Kidney (tissue), 13 donors: ENCODE measurements at regions not wholly inside any gene's neighbourhood (a gene's known extent, or its start where the extent isn't known, plus 50 kb on each side); places are given as distances from the start of the nearest gene placed in this dataset.

ENCODE experiments used
- DNase-seq, 5 donors: peaks; one replicate each; pipeline ENCODE4 v3.0.0-alpha.2; 2013 to 2020
- FAIRE-seq: peaks from 2 replicates; lab custom pipeline; 2012; peaks lifted over from hg19 to GRCh38; lab: Jason Lieb, UNC
- H3K27ac ChIP-seq, 2 donors: one replicate each; pipeline ENCODE4 v1.7.0; 2013; ENCODE audit warnings: low read depth in 2 of 2, low read length in 2 of 2, inconsistent platforms in 1 of 2
- H3K27me3 ChIP-seq: one replicate; pipeline ENCODE4 v1.7.1; 2013; ENCODE audit warnings: low read length, inconsistent platforms; ENCODE audit not compliant: control insufficient read depth, insufficient read depth
- H3K36me3 ChIP-seq, 3 donors: one replicate each; pipeline versions ENCODE4 v1.7.0 to v1.7.1; 2013; ENCODE audit warnings: low read length in 3 of 3, control low read depth in 1 of 3, inconsistent platforms in 1 of 3; ENCODE audit not compliant: insufficient read depth in 3 of 3, control insufficient read depth in 2 of 3
- H3K4me1 ChIP-seq, 3 donors: one replicate each; pipeline versions ENCODE4 v1.7.0 to v1.7.1; 2013; ENCODE audit warnings: low read length in 3 of 3, inconsistent platforms in 1 of 3, low read depth in 1 of 3; ENCODE audit not compliant: control insufficient read depth in 2 of 3, insufficient read depth in 2 of 3
- H3K4me3 ChIP-seq, 3 donors: one replicate each; pipeline versions ENCODE4 v1.7.0 to v1.8.1; 2013; ENCODE audit warnings: low read length in 3 of 3, control low read depth in 1 of 3, inconsistent platforms in 1 of 3
- H3K9ac ChIP-seq, 3 donors: one replicate each; pipeline versions ENCODE4 v1.7.0 to v1.7.1; 2013; ENCODE audit warnings: low read length in 3 of 3, control low read depth in 1 of 3, inconsistent platforms in 1 of 3
- H3K9me3 ChIP-seq, 3 donors: one replicate each; pipeline versions ENCODE4 v1.7.0 to v1.7.1; 2013; ENCODE audit warnings: low read length in 3 of 3, control low read depth in 1 of 3, inconsistent platforms in 1 of 3; ENCODE audit not compliant: control insufficient read depth in 2 of 3, insufficient read depth in 1 of 3
- CTCF ChIP-seq: IDR thresholded peaks from 3 replicates; pipeline ENCODE4 v1.5.1; 2012; ENCODE audit warnings: mild to moderate bottlenecking, moderate library complexity, borderline replicate concordance; ENCODE audit not compliant: insufficient read depth; ENCODE audit errors: extremely low read depth
- intact Hi-C: fragments of 100-400 bp; cut with DNase I; formaldehyde crosslinking; loops from one replicate; pipeline ENCODE4 v1.11.1; 2022
- donor health status: control.
- donor health status: control.
- donor health status: control.
- donor health status: control.
- donor health status: control.
- donor health status: DM: yes; HTN: yes; CAD: no.
- donor health status: Normal renal cell carcinoma (clear cell type).

DNA sequence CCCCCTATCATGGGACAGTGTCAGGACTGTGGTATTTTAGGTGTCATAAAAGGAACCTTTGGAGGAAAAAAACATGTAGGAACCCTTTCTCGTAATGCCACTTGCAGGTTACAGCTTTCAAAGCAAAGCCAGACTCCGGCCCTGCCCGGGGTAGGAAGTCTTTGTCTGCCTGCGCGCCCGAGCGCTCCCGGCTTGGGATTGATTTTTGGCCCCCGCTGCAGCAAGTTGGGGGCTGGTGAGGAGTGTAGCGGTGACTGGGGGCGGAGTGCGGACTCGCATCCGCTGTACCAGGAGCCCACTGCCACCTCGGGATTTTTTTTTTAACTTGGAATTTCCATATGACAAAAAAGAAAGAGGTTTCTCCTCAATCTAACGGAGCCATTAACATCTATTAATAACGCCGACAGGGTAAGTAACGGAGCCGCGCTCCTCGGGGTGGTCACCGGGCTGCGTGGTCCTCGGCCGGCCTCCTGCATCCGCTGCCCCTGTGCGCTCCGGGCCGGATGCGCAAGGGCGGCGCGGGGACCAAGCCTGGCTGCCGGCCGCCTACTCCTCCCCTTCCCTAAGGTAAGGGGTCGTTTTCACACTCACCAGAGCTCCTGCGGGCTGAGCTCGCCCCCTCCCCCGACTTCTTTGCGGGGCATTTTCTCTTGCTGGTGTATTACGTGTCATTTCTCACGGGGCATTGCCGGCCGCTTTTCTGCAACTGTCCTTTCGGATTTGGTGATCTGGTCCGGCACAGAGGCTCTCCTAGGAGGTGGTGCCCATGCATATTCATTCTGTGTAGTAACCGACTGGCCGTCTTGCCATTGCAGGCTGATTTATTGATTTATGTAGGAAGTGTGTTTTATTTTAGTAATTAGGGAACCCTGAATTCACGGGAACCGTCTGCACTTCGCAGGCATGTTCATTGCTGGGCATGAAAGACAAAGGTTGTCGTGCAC is 219.8 kb upstream of the TOPAZ1 start:
- no peaks in the 10 kb centered on the region for H3K36me3 ChIP-seq
- intact Hi-C loops: no loop called here
- peak overlapping the region; percentile 8 to 44 (median 36) for H3K4me3 ChIP-seq
- no peak overlapping the region for H3K9ac ChIP-seq
- no peak for TF ChIP-seq CTCF
- peaks cover 24% of the 10 kb centered on the region for H3K27me3 ChIP-seq
- FAIRE-seq: no peak
- DNase-seq: peak in 2 of 5 donors; percentile 40 to 44
- no peaks in the 10 kb centered on the region for H3K9me3 ChIP-seq
- H3K4me1 ChIP-seq: peaks cover 0 to 4% (median 0%) of the 10 kb centered on the region in 3 donors
- no peak overlapping the region for H3K27ac ChIP-seq

GRCh38 chr3:44023961-44024593 is 217.6 kb upstream of the TOPAZ1 start:
- no peak for TF ChIP-seq CTCF
- FAIRE-seq (no peak), DNase-seq (no peak)
- Histone ChIP-seq H3K4me1 (peaks cover 0 to 4% (median 0%) of the 10 kb centered on the region in 3 donors), H3K9me3 (no peaks in the 10 kb centered on the region), H3K9ac (no peak overlapping the region), H3K27me3 (peaks cover 21% of the 10 kb centered on the region), H3K27ac (no peak overlapping the region), H3K4me3 (no peak overlapping the region), H3K36me3 (no peaks in the 10 kb centered on the region)
- intact Hi-C loops: no loop called here

DNA sequence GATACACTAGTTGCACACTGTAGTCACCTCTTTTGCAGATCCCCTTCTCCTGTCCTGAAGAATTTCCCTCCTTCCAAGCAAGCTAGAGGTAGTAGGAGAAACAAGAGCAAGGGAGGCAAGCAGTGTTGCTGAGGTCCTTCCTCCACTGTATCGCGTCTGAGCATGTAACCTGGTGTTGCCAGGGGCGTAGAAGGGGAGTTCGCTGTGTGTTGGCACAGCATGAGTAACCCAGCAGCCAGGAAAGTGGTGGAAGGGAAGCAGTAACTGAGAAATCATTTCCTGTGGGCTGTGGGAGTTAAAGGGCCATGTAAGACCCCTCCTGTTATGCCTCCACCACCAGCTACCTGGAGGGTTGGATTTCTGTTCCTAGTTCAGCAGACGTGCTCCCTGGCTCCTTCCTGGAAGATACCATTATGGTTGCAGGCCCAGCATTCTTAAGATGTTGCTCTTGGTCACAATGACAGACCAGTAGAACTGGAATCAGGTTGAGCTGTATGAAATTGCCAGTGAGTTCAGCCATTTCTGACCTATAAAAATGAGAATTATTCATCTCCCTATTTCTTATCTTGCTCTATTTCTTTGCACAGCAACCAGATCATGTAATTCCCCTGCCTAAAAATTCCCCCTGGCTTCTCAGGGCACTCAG is 215.3 kb upstream of the TOPAZ1 start:
- no peak for TF ChIP-seq CTCF
- H3K4me1 ChIP-seq: peaks cover 0 to 4% (median 0%) of the 10 kb centered on the region in 3 donors
- no peak overlapping the region for H3K4me3 ChIP-seq
- no peak overlapping the region for H3K27ac ChIP-seq
- DNase-seq (no peak), FAIRE-seq (no peak)
- H3K27me3 ChIP-seq: peaks cover 21% of the 10 kb centered on the region
- H3K9ac ChIP-seq: no peak overlapping the region
- no peaks in the 10 kb centered on the region for H3K36me3 ChIP-seq
- intact Hi-C loops: no loop called here
- no peaks in the 10 kb centered on the region for H3K9me3 ChIP-seq
